IMR-90 (cell line): ENCODE measurements at regions not wholly inside any gene's neighbourhood (a gene's known extent, or its start where the extent isn't known, plus 50 kb on each side); places are given as distances from the start of the nearest gene placed in this dataset.

Source experiments
- ATAC-seq: fragments of 200-7000 bp; cut with Tn5 transposase; 2 replicates; pipeline ENCODE4 v1.9.1; 2020; ENCODE audit warnings: low read depth, mild to moderate bottlenecking, moderate library complexity
- BruUV-seq: library from RNA; stranded (reverse); fragments of 400-500 nt; replicated peaks from 2 replicates; lab custom pipeline; 2021; lab: Mats Ljungman, UMichigan
- CTCF ChIA-PET: fragments of 300-600 bp; formaldehyde crosslinking; extraction: SDS; loops from one replicate; lab custom pipeline; 2021; ENCODE audit warnings: antibody characterized with exemption; lab: Yijun Ruan, JAX
- POLR2A ChIA-PET: fragments of 300-600 bp; sonication (Branson Sonifier 250); formaldehyde crosslinking; loops from one replicate; lab custom pipeline; 2022; ENCODE audit warnings: antibody characterized with exemption; ENCODE audit not compliant: unreplicated experiment; lab: Charles Lee
- DNase-seq: peaks from one replicate; pipeline ENCODE4 v3.0.0; 2013
- H2AFZ ChIP-seq: replicated peaks from 2 replicates; pipeline ENCODE3; 2013; ENCODE audit warnings: low read length, mild to moderate bottlenecking; ENCODE audit not compliant: poor library complexity
- H2AK5ac ChIP-seq: 2 replicates; pipeline ENCODE4 v1.6.1; 2013; ENCODE audit warnings: low read depth, low read length, inconsistent platforms
- H2AK9ac ChIP-seq: replicated peaks from 2 replicates; pipeline ENCODE3; 2013; ENCODE audit warnings: mild to moderate bottlenecking, low read depth, low read length, moderate library complexity; ENCODE audit not compliant: poor library complexity
- H2BK120ac ChIP-seq: 2 replicates; pipeline ENCODE4 v1.6.1; 2013; ENCODE audit warnings: low read depth, low read length, inconsistent platforms
- H2BK15ac ChIP-seq: 3 replicates; pipeline ENCODE4 v1.6.1; 2013; ENCODE audit warnings: low read depth, low read length, inconsistent platforms
- H2BK20ac ChIP-seq: 2 replicates; pipeline ENCODE4 v1.6.1; 2013; ENCODE audit warnings: low read depth, mild to moderate bottlenecking, inconsistent platforms, low read length, moderate library complexity
- H2BK5ac ChIP-seq: 2 replicates; pipeline ENCODE4 v1.6.1; 2013; ENCODE audit warnings: mild to moderate bottlenecking, low read depth, low read length, inconsistent platforms; ENCODE audit not compliant: poor library complexity, severe bottlenecking
- H3K14ac ChIP-seq: replicated peaks from 2 replicates; pipeline ENCODE4 v1.6.1; 2013; ENCODE audit warnings: low read depth, low read length, inconsistent platforms
- H3K18ac ChIP-seq: 2 replicates; pipeline ENCODE4 v1.6.1; 2013; ENCODE audit warnings: low read depth, low read length, control low read depth
- H3K23ac ChIP-seq: 2 replicates; pipeline ENCODE4 v1.6.1; 2013; ENCODE audit warnings: low read depth, low read length, inconsistent platforms
- H3K27ac ChIP-seq: 2 replicates; pipeline ENCODE4 v1.5.1; 2013; ENCODE audit warnings: mild to moderate bottlenecking, control low read depth, low read length; ENCODE audit not compliant: insufficient read depth
- H3K27me3 ChIP-seq: 2 replicates; pipeline ENCODE4 v1.6.1; 2013; ENCODE audit warnings: low read length; ENCODE audit not compliant: control insufficient read depth, insufficient read depth
- H3K36me3 ChIP-seq: 2 replicates; pipeline ENCODE4 v1.6.1; 2013; ENCODE audit warnings: low read length, mixed read lengths; ENCODE audit not compliant: control insufficient read depth, insufficient read depth
- H3K4ac ChIP-seq: 2 replicates; pipeline ENCODE4 v1.6.1; 2013; ENCODE audit warnings: low read depth, low read length, inconsistent platforms
- H3K4me1 ChIP-seq: 2 replicates; pipeline ENCODE4 v1.6.1; 2013; ENCODE audit warnings: low read length, mixed read lengths; ENCODE audit not compliant: control insufficient read depth, insufficient read depth
- H3K4me2 ChIP-seq: 2 replicates; pipeline ENCODE4 v1.6.1; 2013; ENCODE audit warnings: low read depth, mild to moderate bottlenecking, control low read depth, low read length, moderate library complexity
- H3K4me3 ChIP-seq: 2 replicates; pipeline ENCODE4 v1.5.1; 2013; ENCODE audit warnings: low read depth, mild to moderate bottlenecking, control low read depth, low read length, moderate library complexity; ENCODE audit not compliant: insufficient read depth
- H3K56ac ChIP-seq: 2 replicates; pipeline ENCODE4 v1.6.1; 2013; ENCODE audit warnings: low read length, inconsistent platforms; ENCODE audit not compliant: insufficient read depth; ENCODE audit errors: extremely low read depth
- H3K79me1 ChIP-seq, 2 experiments: 2 replicates each; pipeline ENCODE4 v1.6.1; 2013; ENCODE audit warnings: low read length in 2 of 2, inconsistent platforms in 1 of 2, low read depth in 1 of 2
- H3K9ac ChIP-seq: 2 replicates; pipeline ENCODE4 v1.6.1; 2013; ENCODE audit warnings: low read depth, low read length, control low read depth
- H3K9me1 ChIP-seq: 2 replicates; pipeline ENCODE4 v1.6.1; 2013; ENCODE audit warnings: low read length, inconsistent platforms; ENCODE audit not compliant: insufficient read depth
- H3K9me3 ChIP-seq: 2 replicates; pipeline ENCODE4 v1.6.1; 2013; ENCODE audit warnings: low read length; ENCODE audit not compliant: control insufficient read depth, insufficient read depth
- H4K20me1 ChIP-seq: 2 replicates; pipeline ENCODE4 v1.6.1; 2013; ENCODE audit warnings: low read length, inconsistent platforms; ENCODE audit not compliant: insufficient read depth
- H4K5ac ChIP-seq: 2 replicates; pipeline ENCODE4 v1.6.1; 2013; ENCODE audit warnings: mild to moderate bottlenecking, low read depth, low read length, control low read depth
- H4K8ac ChIP-seq, 2 experiments: 2 replicates each; pipeline ENCODE4 v1.6.1; 2013; ENCODE audit warnings: low read depth in 2 of 2, low read length in 2 of 2, control low read depth in 1 of 2, inconsistent platforms in 1 of 2
- H4K91ac ChIP-seq: 2 replicates; pipeline ENCODE4 v1.6.1; 2013; ENCODE audit warnings: low read depth, low read length, inconsistent platforms; ENCODE audit not compliant: insufficient read depth
- BHLHE40 ChIP-seq: fragments of 150-350 bp; IDR thresholded peaks from 2 replicates; pipeline ENCODE4 v1.6.1; 2016; ENCODE audit warnings: mild to moderate bottlenecking, low read depth, low read length
- CEBPB ChIP-seq: IDR thresholded peaks from 2 replicates; pipeline ENCODE4 v1.6.1; 2012; ENCODE audit warnings: low read depth, low read length, improper control_type of control experiment
- CHD1 ChIP-seq: IDR thresholded peaks from 2 replicates; pipeline ENCODE4 v1.6.1; 2012; ENCODE audit warnings: low read depth, low read length, improper control_type of control experiment
- CTCF ChIP-seq: conservative IDR thresholded peaks from 2 replicates; pipeline ENCODE4 v1.5.1; 2012; ENCODE audit warnings: mild to moderate bottlenecking, low read depth, low read length, improper control_type of control experiment
- ELK1 ChIP-seq: fragments of 150-350 bp; IDR thresholded peaks from 2 replicates; pipeline ENCODE4 v1.6.1; 2016; ENCODE audit warnings: low read depth, mild to moderate bottlenecking, low read length, moderate library complexity, borderline replicate concordance
- FOS ChIP-seq: fragments of 150-350 bp; IDR thresholded peaks from 2 replicates; pipeline ENCODE4 v1.6.1; 2016; ENCODE audit warnings: low read depth, low read length
- MAFK ChIP-seq: IDR thresholded peaks from 2 replicates; pipeline ENCODE4 v1.6.1; 2012; ENCODE audit warnings: low read depth, low read length, improper control_type of control experiment
- MAZ ChIP-seq: IDR thresholded peaks from 2 replicates; pipeline ENCODE4 v1.6.1; 2012; ENCODE audit warnings: low read depth, mild to moderate bottlenecking, low read length, improper control_type of control experiment, moderate library complexity, borderline replicate concordance
- MXI1 ChIP-seq: IDR thresholded peaks from 2 replicates; pipeline ENCODE4 v1.6.1; 2012; ENCODE audit warnings: low read depth, mild to moderate bottlenecking, low read length, moderate library complexity, borderline replicate concordance
- NFE2L2 ChIP-seq: fragments of 150-350 bp; IDR thresholded peaks from 2 replicates; pipeline ENCODE4 v1.6.1; 2016; ENCODE audit warnings: low read depth, mild to moderate bottlenecking, low read length
- POLR2A ChIP-seq: IDR thresholded peaks from 2 replicates; pipeline ENCODE4 v1.6.1; 2012; ENCODE audit warnings: mild to moderate bottlenecking, low read depth, low read length
- RAD21 ChIP-seq: IDR thresholded peaks from 2 replicates; pipeline ENCODE4 v1.6.1; 2012; ENCODE audit warnings: low read length, improper control_type of control experiment
- RCOR1 ChIP-seq: IDR thresholded peaks from 2 replicates; pipeline ENCODE4 v1.6.1; 2012; ENCODE audit warnings: mild to moderate bottlenecking, low read length, improper control_type of control experiment; ENCODE audit not compliant: insufficient replicate concordance
- RFX5 ChIP-seq: IDR thresholded peaks from 2 replicates; pipeline ENCODE4 v1.8.0; 2012; ENCODE audit warnings: low read depth, mild to moderate bottlenecking, low read length, moderate library complexity
- SMC3 ChIP-seq: fragments of 150-350 bp; IDR thresholded peaks from 2 replicates; pipeline ENCODE4 v1.6.1; 2016; ENCODE audit warnings: low read depth, mild to moderate bottlenecking, antibody characterized with exemption, low read length, moderate library complexity
- USF2 ChIP-seq: fragments of 150-350 bp; IDR thresholded peaks from 2 replicates; pipeline ENCODE4 v1.6.1; 2017; ENCODE audit warnings: mild to moderate bottlenecking, antibody characterized with exemption, low read length, low read depth
- WGBS, 2 experiments: methylation state at CpG; one replicate each; pipeline versions ENCODE4 v1.1.5 to v1.1.7; 2013; ENCODE audit warnings: missing lambda C conversion rate in 2 of 2; ENCODE audit not compliant: insufficient read length in 1 of 2; ENCODE audit errors: extremely low coverage in 2 of 2; 5-methylcytosine and 5-hydroxymethylcytosine counted together
- dilution Hi-C: fragments of 300-500 bp; cut with HindIII; formaldehyde crosslinking; loops from one replicate; pipeline ENCODE4 v1.14.3; 2018; ENCODE audit warnings: low sequenced_read_pairs; ENCODE audit not compliant: unreplicated experiment
- in situ Hi-C: fragments of 300-500 bp; cut with MboI; formaldehyde crosslinking; loops from 3 replicates; pipeline ENCODE4 v1.14.3; 2019; ENCODE audit warnings: low sequenced_read_pairs, inconsistent platforms, mixed read lengths
- intact Hi-C: fragments of 100-400 bp; cut with micrococcal nuclease; formaldehyde crosslinking; loops from 2 replicates; pipeline ENCODE4 v1.10.0; 2022

DNA sequence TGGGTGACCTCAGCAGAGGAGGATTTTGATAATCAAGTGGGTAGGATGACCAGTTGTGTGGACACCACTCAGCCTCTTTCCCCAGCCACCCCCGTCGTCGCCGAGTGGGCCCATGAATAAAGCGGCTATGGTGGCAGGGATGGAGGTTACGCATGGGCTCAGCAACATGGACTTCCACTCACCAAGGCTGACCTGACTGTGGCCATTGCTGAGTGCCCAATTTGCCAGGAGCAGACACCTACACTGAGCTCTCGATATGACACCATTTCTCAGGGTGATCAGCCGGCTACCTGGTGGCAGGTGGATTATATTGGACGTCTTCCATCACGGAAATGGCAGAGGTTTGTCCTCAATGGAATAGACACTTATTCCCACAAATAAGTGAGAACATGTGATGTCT lies 361.3 kb downstream of the KLHL4 start:
- H3K4me1 ChIP-seq = no peaks in the 10 kb centered on the region
- H4K20me1 ChIP-seq = no peaks in the 10 kb centered on the region
- H4K5ac ChIP-seq = no peak overlapping the region
- no peak overlapping the region for H2BK15ac ChIP-seq
- H3K56ac ChIP-seq = no peak overlapping the region
- no peak overlapping the region for H3K14ac ChIP-seq
- BruUV-seq = no TSS peak
- no CpG with 5 or more reads among the region's 10 CpGs for WGBS, 2 experiments
- H2BK5ac ChIP-seq = no peak overlapping the region
- H2BK120ac ChIP-seq = no peak overlapping the region
- no peaks in the 10 kb centered on the region for H3K36me3 ChIP-seq
- no peak overlapping the region for H2BK20ac ChIP-seq
- no peak overlapping the region for H2AK5ac ChIP-seq
- DNase-seq (no peak), ATAC-seq (no peak)
- H3K9me1 ChIP-seq = no peaks in the 10 kb centered on the region
- ChIA-PET POLR2A (no interaction called here), CTCF (no interaction called here)
- H3K27ac ChIP-seq = no peak overlapping the region
- no peak overlapping the region for H3K4me3 ChIP-seq
- peaks cover 4% of the 10 kb centered on the region; the same call in 1 of the 2 replicates for H3K9me3 ChIP-seq
- TF ChIP-seq MAZ (no peak), POLR2A (no peak), CHD1 (no peak), BHLHE40 (no peak), CTCF (no peak), MXI1 (no peak), USF2 (no peak), SMC3 (no peak), NFE2L2 (no peak), ELK1 (no peak), FOS (no peak), RAD21 (no peak), MAFK (no peak), RCOR1 (no peak), CEBPB (no peak), RFX5 (no peak)
- dilution Hi-C loops = no loop called here
- no peak overlapping the region for H4K91ac ChIP-seq
- no peak overlapping the region for H3K4ac ChIP-seq
- in situ Hi-C loops = no loop called here
- H3K79me1 ChIP-seq = no peaks in the 10 kb centered on the region
- no peak overlapping the region for H3K18ac ChIP-seq
- intact Hi-C loops = no loop called here
- no peak overlapping the region for H3K23ac ChIP-seq
- H2AK9ac ChIP-seq = no peak overlapping the region
- no peak overlapping the region for H3K4me2 ChIP-seq
- no peaks in the 10 kb centered on the region for H3K27me3 ChIP-seq
- no peak overlapping the region for H3K9ac ChIP-seq
- H2AFZ ChIP-seq = no peak overlapping the region
- H4K8ac ChIP-seq = no peak overlapping the region
